GM23338 (cell line): ENCODE measurements at regions not wholly inside any gene's neighbourhood (a gene's known extent, or its start where the extent isn't known, plus 50 kb on each side); places are given as distances from the start of the nearest gene placed in this dataset.

Source experiments
- CREB1 ChIP-seq: fragments of 250-450 bp; sonication (Bioruptor Pico); IDR thresholded peaks from 2 replicates; pipeline ENCODE4 v1.5.0; 2020; ENCODE audit warnings: low read depth, mild to moderate bottlenecking, moderate library complexity
- EZH2 ChIP-seq: fragments of 200-600 bp; sonication (generic); IDR thresholded peaks from one replicate; pipeline ENCODE4 v1.8.0; 2017; ENCODE audit warnings: antibody characterized with exemption, mild to moderate bottlenecking, low read depth; ENCODE audit not compliant: unreplicated experiment
- JUNB ChIP-seq: IDR thresholded peaks from one replicate; pipeline ENCODE4 v1.6.1; 2016; ENCODE audit warnings: antibody characterized with exemption; ENCODE audit not compliant: unreplicated experiment
- NANOG ChIP-seq: IDR thresholded peaks from 2 replicates; pipeline ENCODE4 v1.6.1; 2016; ENCODE audit warnings: antibody characterized with exemption, borderline replicate concordance
- POLR2AphosphoS5 ChIP-seq: IDR thresholded peaks from 2 replicates; pipeline ENCODE4 v1.6.1; 2016; ENCODE audit warnings: antibody characterized with exemption, low read depth
- STAT1 ChIP-seq: IDR thresholded peaks from one replicate; pipeline ENCODE4 v1.6.1; 2016; ENCODE audit warnings: antibody characterized with exemption; ENCODE audit not compliant: unreplicated experiment
- ZNF114 ChIP-seq: fragments of 250-450 bp; sonication (Bioruptor Pico); IDR thresholded peaks from 2 replicates; pipeline ENCODE4 v1.5.0; 2020; ENCODE audit warnings: mild to moderate bottlenecking, moderate library complexity
- TF ChIP-seq, protein P1 (sequence below): fragments of 250-450 bp; sonication (Bioruptor Pico); IDR thresholded peaks from 2 replicates; pipeline ENCODE4 v1.5.0; 2020; ENCODE audit warnings: mild to moderate bottlenecking, moderate library complexity
- TF ChIP-seq, protein P2 (sequence below): IDR thresholded peaks from one replicate; pipeline ENCODE4 v1.6.1; 2018; ENCODE audit warnings: antibody characterized with exemption; ENCODE audit not compliant: unreplicated experiment
- TF ChIP-seq, protein P3 (sequence below): IDR thresholded peaks from 2 replicates; pipeline ENCODE4 v1.6.1; 2016; ENCODE audit warnings: antibody characterized with exemption

DNA sequence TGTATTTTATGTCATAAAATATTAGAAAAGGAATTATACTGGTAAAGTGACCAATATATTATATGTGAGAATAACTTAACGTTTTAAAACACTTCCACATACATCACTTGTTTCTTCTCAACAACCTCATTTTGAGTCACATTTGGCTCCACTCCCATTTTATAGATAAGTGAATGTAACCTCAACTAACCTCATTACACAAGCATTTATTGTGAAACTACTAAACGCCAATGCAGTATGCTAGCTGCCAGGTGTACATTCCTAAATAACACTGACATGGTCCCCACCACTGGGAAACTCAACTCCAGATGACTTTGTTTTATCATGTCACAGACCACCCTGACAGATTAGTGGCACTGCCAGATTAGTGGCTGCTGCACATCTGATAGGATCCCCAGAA is 249.7 kb upstream of the CNTN4 start (continued):
- TF ChIP-seq, protein P1, sequence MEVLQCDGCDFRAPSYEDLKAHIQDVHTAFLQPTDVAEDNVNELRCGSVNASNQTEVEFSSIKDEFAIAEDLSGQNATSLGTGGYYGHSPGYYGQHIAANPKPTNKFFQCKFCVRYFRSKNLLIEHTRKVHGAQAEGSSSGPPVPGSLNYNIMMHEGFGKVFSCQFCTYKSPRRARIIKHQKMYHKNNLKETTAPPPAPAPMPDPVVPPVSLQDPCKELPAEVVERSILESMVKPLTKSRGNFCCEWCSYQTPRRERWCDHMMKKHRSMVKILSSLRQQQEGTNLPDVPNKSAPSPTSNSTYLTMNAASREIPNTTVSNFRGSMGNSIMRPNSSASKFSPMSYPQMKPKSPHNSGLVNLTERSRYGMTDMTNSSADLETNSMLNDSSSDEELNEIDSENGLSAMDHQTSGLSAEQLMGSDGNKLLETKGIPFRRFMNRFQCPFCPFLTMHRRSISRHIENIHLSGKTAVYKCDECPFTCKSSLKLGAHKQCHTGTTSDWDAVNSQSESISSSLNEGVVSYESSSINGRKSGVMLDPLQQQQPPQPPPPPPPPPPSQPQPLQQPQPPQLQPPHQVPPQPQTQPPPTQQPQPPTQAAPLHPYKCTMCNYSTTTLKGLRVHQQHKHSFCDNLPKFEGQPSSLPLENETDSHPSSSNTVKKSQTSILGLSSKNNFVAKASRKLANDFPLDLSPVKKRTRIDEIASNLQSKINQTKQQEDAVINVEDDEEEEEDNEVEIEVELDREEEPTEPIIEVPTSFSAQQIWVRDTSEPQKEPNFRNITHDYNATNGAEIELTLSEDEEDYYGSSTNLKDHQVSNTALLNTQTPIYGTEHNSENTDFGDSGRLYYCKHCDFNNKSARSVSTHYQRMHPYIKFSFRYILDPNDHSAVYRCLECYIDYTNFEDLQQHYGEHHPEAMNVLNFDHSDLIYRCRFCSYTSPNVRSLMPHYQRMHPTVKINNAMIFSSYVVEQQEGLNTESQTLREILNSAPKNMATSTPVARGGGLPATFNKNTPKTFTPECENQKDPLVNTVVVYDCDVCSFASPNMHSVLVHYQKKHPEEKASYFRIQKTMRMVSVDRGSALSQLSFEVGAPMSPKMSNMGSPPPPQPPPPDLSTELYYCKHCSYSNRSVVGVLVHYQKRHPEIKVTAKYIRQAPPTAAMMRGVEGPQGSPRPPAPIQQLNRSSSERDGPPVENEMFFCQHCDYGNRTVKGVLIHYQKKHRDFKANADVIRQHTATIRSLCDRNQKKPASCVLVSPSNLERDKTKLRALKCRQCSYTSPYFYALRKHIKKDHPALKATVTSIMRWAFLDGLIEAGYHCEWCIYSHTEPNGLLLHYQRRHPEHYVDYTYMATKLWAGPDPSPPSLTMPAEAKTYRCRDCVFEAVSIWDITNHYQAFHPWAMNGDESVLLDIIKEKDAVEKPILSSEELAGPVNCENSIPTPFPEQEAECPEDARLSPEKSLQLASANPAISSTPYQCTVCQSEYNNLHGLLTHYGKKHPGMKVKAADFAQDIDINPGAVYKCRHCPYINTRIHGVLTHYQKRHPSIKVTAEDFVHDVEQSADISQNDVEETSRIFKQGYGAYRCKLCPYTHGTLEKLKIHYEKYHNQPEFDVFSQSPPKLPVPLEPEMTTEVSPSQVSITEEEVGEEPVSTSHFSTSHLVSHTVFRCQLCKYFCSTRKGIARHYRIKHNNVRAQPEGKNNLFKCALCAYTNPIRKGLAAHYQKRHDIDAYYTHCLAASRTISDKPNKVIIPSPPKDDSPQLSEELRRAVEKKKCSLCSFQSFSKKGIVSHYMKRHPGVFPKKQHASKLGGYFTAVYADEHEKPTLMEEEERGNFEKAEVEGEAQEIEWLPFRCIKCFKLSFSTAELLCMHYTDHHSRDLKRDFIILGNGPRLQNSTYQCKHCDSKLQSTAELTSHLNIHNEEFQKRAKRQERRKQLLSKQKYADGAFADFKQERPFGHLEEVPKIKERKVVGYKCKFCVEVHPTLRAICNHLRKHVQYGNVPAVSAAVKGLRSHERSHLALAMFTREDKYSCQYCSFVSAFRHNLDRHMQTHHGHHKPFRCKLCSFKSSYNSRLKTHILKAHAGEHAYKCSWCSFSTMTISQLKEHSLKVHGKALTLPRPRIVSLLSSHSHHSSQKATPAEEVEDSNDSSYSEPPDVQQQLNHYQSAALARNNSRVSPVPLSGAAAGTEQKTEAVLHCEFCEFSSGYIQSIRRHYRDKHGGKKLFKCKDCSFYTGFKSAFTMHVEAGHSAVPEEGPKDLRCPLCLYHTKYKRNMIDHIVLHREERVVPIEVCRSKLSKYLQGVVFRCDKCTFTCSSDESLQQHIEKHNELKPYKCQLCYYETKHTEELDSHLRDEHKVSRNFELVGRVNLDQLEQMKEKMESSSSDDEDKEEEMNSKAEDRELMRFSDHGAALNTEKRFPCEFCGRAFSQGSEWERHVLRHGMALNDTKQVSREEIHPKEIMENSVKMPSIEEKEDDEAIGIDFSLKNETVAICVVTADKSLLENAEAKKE, result no peak
- TF ChIP-seq ZNF114 (CRISPR knock-in tag) (no peak), EZH2 (no peak), CREB1 (no peak), POLR2AphosphoS5 (no peak), JUNB (no peak), NANOG (no peak), STAT1 (no peak)
- TF ChIP-seq, protein P2, sequence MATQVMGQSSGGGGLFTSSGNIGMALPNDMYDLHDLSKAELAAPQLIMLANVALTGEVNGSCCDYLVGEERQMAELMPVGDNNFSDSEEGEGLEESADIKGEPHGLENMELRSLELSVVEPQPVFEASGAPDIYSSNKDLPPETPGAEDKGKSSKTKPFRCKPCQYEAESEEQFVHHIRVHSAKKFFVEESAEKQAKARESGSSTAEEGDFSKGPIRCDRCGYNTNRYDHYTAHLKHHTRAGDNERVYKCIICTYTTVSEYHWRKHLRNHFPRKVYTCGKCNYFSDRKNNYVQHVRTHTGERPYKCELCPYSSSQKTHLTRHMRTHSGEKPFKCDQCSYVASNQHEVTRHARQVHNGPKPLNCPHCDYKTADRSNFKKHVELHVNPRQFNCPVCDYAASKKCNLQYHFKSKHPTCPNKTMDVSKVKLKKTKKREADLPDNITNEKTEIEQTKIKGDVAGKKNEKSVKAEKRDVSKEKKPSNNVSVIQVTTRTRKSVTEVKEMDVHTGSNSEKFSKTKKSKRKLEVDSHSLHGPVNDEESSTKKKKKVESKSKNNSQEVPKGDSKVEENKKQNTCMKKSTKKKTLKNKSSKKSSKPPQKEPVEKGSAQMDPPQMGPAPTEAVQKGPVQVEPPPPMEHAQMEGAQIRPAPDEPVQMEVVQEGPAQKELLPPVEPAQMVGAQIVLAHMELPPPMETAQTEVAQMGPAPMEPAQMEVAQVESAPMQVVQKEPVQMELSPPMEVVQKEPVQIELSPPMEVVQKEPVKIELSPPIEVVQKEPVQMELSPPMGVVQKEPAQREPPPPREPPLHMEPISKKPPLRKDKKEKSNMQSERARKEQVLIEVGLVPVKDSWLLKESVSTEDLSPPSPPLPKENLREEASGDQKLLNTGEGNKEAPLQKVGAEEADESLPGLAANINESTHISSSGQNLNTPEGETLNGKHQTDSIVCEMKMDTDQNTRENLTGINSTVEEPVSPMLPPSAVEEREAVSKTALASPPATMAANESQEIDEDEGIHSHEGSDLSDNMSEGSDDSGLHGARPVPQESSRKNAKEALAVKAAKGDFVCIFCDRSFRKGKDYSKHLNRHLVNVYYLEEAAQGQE, result no peak
- TF ChIP-seq, protein P3, sequence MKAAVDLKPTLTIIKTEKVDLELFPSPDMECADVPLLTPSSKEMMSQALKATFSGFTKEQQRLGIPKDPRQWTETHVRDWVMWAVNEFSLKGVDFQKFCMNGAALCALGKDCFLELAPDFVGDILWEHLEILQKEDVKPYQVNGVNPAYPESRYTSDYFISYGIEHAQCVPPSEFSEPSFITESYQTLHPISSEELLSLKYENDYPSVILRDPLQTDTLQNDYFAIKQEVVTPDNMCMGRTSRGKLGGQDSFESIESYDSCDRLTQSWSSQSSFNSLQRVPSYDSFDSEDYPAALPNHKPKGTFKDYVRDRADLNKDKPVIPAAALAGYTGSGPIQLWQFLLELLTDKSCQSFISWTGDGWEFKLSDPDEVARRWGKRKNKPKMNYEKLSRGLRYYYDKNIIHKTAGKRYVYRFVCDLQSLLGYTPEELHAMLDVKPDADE, result no peak
